Kidney tubule cell (primary cell): ENCODE measurements at regions not wholly inside any gene's neighbourhood (a gene's known extent, or its start where the extent isn't known, plus 50 kb on each side); places are given as distances from the start of the nearest gene placed in this dataset.

Source experiments
- DNase-seq: peaks from one replicate; pipeline ENCODE4 v3.0.0-alpha.2; 2018; ENCODE audit warnings: low spot score

DNA sequence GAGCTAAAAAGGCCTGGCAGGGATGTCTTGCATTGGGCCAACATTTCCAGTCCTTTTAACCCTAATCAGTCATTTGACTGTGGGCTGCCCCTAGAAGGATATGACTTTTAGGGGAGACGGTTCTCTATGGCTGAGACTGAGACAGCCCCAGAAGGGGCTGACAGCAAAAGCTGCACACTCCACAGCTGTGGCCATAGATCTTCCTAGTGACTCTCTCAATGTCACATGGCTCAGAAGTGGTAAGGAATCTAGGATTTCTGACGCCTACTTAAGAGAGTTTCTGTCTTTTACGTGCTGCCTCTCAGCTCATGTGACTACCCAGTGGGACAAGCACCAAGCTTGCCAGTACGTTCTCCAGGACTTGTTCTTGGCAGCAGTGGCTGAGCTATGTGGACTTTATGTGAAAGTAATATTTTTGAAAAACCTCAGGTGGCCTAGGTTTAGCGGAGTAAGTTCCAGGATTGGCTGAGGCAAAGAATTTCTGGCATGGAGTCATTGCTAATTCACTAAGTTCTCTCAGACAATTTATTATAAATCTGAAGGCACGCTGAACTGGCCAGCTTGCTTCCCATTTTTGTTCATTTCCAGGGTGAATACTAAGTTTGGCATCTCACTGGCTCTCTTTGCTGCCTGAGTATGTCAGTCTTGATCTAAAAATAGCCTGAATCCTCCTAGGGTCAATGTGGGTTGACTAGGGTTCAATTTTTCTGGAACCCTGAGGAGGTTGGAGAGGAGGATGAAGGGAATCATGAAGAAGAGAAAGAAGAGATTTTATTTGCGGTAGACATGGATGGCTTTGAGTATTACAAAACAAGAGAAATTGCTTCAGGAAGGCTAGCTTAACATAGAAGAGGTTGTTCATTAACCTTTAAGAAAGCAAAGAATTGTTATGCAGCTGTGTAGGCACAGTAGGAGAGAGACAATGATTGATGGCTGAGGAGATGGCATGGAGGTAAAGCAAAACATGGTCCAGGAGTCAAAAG, 271.8 kb downstream of the AEBP2 start:
- peak; percentile 81 for DNase-seq

- DNase-seq = peak; percentile 61
Measured at GRCh38 chr12:19712041-19712440, 272.7 kb downstream of the AEBP2 start.

DNA sequence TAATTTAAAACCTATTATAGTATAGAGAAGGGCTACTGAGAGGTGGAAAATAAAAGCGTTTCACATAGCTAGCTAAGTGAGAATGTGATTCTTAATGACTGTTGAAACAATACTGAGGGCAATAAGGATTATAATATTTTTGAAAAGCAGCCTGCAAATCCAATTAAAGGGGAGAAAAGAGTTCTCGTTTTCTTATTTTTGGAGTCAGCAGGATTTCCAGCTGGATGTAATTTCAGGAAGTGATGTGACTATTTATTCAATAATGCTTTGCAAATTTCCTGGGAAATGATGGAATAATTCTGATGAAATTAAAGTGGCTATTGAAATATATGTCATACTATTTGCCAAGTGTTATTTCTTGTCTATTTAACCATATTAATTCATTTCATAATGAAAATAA, 279.1 kb downstream of the AEBP2 start:
- no peak for DNase-seq

GRCh38 chr12:19719672-19720071, 280.4 kb downstream of the AEBP2 start:
- DNase-seq = no peak

GRCh38 chr12:19726122-19726521, 286.8 kb downstream of the AEBP2 start:
- DNase-seq = no peak

- no peak for DNase-seq
Measured at GRCh38 chr12:19726592-19726991, 287.3 kb downstream of the AEBP2 start.

DNA sequence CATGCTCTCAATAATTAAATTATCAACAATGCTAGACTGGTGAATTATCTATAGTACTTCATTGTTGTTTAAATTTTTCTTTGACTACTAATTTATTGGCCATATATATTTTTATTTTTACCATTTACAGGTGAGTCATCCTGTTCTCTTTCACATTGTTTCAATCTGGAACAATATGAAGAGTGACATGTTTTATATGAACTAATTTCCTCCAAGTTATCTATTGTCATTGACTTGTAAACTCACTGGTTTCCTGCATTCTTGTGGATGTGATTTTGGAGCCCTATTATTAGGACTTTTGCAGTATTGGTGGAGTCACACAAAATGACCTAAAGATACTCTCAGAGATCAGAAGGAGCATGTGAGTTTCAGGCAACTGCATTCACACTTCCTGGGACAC, 297.7 kb downstream of the AEBP2 start:
- no peak for DNase-seq

GRCh38 chr12:19739195-19739776, 300.0 kb downstream of the AEBP2 start:
- DNase-seq = peak; percentile 57

DNA sequence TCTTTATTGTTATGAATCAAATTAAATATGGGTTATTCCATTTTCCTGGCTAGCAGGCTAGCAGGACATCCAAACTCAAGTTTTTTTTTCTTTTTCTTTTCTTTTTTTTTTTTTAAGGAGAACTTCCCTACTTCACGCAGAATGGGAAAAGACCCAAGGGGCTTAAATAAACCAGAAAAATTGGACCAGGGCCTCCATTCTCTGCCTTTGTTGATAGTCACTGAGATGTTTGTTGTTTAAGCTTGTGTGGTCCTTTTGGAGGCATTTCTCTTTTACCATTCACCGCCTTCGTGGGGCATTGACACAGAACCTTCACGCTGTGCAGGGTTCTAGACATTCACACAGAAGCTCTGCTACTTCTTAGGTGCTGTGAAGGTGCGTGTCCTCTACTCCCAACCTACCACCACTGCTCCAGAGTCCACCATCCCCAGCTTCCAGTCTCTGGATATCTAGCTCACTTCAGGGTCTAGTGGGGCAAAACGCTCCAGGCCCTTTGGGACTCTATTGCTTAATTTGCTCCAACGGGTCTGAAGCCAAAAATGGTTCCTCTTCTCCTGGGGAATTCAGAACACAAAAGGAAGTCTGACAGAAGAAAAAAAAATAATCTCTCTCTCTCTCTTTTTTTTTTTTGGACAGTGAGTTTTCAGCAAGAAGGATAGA, 301.3 kb downstream of the AEBP2 start:
- no peak for DNase-seq

DNA sequence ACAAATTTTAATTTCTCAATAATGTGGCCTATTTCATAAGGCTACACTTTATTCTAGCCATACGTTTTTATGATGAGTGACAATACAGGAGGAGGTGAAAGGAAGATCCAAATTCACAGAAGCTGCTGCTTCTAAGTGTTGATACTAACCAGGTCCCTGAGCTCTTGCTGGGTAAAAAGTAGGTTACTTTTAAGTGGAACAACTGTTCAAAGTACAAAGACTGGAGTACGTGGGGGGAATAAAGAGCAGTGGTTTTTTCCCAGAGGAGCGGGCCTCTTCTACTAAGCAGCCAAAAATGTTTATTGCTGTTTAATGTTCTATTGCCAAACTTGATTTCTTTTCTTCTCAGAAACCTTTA, 301.8 kb downstream of the AEBP2 start:
- no peak for DNase-seq

GRCh38 chr12:19744705-19745218, 305.5 kb downstream of the AEBP2 start:
- peak; percentile 28 for DNase-seq

DNA sequence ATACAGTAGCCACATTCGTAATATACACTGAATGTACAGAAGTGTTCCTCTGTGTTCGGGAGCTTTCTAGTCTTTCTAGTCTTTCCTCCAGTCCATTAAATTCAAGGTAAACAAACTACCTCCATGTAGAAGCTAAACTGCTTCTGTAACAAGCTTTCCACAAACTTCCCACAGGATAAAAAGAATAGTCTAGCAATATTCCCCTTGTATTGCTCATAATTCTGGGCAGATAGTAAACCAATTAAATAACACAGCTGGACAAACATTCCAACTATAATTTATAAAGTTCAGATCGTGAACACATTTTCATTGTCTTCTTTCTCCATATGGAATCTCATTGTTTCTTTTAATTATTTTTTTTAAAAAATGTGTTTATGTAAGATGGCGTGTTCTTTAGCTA, 307.2 kb downstream of the AEBP2 start:
- DNase-seq = no peak

- DNase-seq = peak; percentile 17
Measured at GRCh38 chr12:19749906-19750574, 310.7 kb downstream of the AEBP2 start.

GRCh38 chr12:19751078-19751477, 311.8 kb downstream of the AEBP2 start:
- DNase-seq = no peak

- DNase-seq = no peak
Measured at GRCh38 chr12:19752712-19753111, 313.4 kb downstream of the AEBP2 start.

GRCh38 chr12:19755136-19755535, 315.8 kb downstream of the AEBP2 start:
- no peak for DNase-seq

DNA sequence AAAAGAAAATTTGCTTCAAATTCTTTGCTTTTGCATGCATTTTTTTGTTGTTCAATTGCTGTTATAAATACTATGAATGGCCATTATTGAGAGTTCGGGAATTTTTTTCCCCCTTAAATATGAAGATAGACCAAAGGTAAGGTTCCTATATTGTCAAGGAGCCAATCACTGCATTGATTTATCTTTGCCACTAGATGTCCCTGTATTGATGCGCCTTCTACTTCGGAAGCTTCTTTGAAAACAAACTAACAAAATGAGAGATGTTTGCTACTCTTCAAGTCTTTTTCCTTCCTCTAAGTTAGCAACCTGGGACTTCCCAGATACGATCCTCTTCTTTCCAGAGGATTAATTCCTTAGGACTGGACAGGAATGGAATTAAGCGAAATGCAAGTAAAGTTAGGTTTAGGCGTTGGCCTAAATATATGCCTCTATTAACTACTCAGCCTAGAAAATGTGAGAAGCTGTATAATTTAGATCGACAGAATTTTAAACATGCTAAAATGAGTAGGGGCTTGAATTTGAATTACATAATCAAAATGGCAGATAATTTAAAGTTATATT, 318.1 kb downstream of the AEBP2 start:
- peak; percentile 40 for DNase-seq

DNA sequence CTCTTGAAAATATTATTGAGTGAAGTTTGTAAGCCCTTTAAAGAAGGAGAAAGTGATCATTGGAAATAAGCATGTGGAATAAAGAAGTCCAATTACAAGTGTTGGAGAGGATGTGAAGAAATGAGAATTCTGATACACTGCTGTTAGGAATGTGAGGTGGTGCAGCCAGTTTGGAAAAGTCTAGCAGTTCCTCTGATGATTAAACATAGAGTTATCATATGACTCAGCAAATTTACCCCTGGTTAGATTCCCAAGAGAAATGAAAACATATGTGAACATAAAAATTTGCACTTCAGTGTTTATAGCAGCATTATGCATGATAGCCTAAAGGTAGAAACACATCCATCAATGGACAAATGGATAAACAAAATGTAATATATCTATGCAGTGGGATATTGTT, 319.9 kb downstream of the AEBP2 start:
- peak; percentile 55 for DNase-seq

DNA sequence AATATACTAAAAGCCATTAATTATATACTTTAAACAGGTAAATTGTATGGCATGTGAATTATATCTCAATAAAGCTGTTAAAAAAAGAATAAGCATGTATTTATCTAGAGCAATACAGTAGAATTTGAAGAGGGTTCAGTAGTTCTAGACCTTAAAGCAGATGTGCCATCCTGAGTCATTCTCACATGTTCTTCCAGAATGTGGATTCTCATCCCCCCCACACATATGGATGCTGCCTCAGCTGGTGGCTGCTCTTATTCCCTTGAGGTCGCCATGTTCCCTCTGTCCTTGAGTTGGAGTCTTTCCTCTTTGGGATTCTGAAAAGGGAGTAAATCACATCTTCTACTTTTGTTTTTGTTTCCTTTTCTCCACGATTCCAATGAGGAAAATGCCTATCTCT, 321.3 kb downstream of the AEBP2 start:
- no peak for DNase-seq

DNA sequence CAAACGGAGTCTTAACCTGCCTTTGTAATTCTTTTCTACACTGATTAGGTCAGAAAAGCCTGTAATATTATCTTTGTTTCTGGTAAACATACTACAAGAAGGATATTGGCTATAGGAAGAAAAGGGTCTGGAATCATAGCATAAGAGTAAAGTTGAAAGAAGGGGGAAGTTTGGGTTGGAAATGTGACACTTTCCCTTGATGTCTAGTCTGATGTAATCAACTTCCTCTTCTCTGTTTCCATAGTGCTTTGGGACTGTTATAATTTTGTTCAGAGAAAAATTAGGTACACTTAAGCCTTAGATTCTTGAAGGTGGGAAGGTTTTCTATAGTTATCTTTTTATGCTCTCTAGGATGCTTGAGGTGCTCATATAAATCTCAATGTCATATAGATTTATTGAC, 322.2 kb downstream of the AEBP2 start:
- no peak for DNase-seq

DNA sequence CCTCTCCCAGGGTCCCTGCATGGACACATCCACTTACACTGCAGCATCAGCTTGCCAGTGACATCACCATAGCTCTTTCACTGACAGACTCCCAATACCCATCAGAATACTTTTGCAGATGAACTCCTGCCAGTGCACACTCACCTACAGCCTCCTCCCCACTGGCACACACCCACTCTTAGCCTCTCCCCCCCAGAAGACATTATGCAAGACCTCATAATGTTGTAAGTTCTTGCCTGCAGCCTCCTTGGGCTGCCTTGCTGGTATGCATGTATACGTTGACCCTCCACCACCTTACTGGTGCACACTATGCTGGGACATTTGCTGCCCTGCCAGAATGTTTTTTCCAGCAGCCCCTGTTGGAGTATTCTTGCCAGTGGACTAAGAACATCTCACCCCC, 324.2 kb downstream of the AEBP2 start:
- no peak for DNase-seq

DNA sequence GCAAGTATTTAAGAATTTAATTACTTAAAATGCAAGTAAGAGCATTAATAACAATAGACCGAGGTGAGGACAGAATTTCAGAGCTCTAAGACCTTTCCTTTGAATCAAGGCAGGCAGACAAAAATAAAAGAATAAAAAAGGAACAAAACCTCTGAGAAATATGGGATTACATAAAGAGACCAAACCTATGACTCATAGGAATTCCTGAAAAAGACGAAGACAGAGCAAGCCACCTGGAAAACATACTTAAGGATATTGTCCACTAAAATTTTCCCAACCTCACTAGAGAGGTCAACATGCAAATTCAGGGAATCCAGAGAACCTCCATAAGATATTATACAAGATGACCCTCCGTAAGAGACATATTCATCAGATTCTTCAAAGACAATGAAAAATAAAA, 325.1 kb downstream of the AEBP2 start:
- peak; percentile 28 for DNase-seq
